Colonic mucosa (tissue), 4 donors: ENCODE measurements at regions not wholly inside any gene's neighbourhood (a gene's known extent, or its start where the extent isn't known, plus 50 kb on each side); places are given as distances from the start of the nearest gene placed in this dataset.
"Not testable (repeated sequence)": the region's sequence is repeated elsewhere in the genome, so short reads cannot be mapped to it uniquely, and the experiment has no call there.

ENCODE experiments used
- DNase-seq: peaks from one replicate; pipeline ENCODE4 v3.0.0-alpha.2; 2020
- H3K27ac ChIP-seq: fragments of 200-600 bp; one replicate; pipeline ENCODE4 v1.8.0; 2021
- H3K27me3 ChIP-seq: fragments of 200-600 bp; one replicate; pipeline ENCODE4 v1.8.0; 2021
- H3K36me3 ChIP-seq: fragments of 200-600 bp; one replicate; pipeline ENCODE4 v1.8.0; 2021
- H3K4me1 ChIP-seq: fragments of 200-600 bp; one replicate; pipeline ENCODE4 v1.8.0; 2021; ENCODE audit warnings: mild to moderate bottlenecking
- H3K4me3 ChIP-seq: fragments of 200-600 bp; one replicate; pipeline ENCODE4 v1.8.0; 2021
- H3K9ac ChIP-seq, 2 donors: one replicate each; pipeline ENCODE4 v1.7.0; 2013; ENCODE audit warnings: control low read depth in 2 of 2, low read depth in 2 of 2, low read length in 2 of 2
- H3K9me3 ChIP-seq: fragments of 200-600 bp; one replicate; pipeline ENCODE4 v1.8.0; 2021
- CTCF ChIP-seq: fragments of 200-600 bp; IDR thresholded peaks from one replicate; pipeline ENCODE4 v1.8.0; 2022; ENCODE audit warnings: antibody characterized with exemption, mild to moderate bottlenecking
- intact Hi-C: fragments of 100-400 bp; cut with DNase I; formaldehyde crosslinking; loops from one replicate; pipeline ENCODE4 v1.14.1; 2022
- donor health status: healthy.
- donor health status: DM: no; HTN: no; CAD: no.
- donor health status: DM: no; HTN: no; CAD: no.

- no peaks in the 10 kb centered on the region for H3K36me3 ChIP-seq
- no peak for TF ChIP-seq CTCF
- no peaks in the 10 kb centered on the region for H3K9me3 ChIP-seq
- no peak overlapping the region for H3K4me3 ChIP-seq
- no peaks in the 10 kb centered on the region for H3K4me1 ChIP-seq
- H3K27ac ChIP-seq: no peak overlapping the region
- H3K9ac ChIP-seq: no peak overlapping the region
- no peak for DNase-seq
- intact Hi-C loops: no loop called here
- H3K27me3 ChIP-seq: no peaks in the 10 kb centered on the region
Observed at GRCh38 chr6:51167468-51167867, 348.8 kb downstream of the TFAP2B start.

GRCh38 chr6:51182827-51183226 lies 364.2 kb downstream of the TFAP2B start:
- DNase-seq: no peak
- intact Hi-C loops: no loop called here

GRCh38 chr6:51184046-51184445 lies 365.4 kb downstream of the TFAP2B start:
- Histone ChIP-seq H3K36me3 (no peaks in the 10 kb centered on the region), H3K9me3 (no peaks in the 10 kb centered on the region), H3K9ac (no peak overlapping the region), H3K4me3 (no peak overlapping the region), H3K27ac (no peak overlapping the region), H3K4me1 (no peaks in the 10 kb centered on the region), H3K27me3 (no peaks in the 10 kb centered on the region)
- no peak for DNase-seq
- no peak for TF ChIP-seq CTCF
- intact Hi-C loops: no loop called here

More at GRCh38 chr6:51182827-51183226, 364.2 kb downstream of the TFAP2B start:
- Histone ChIP-seq H3K4me1 (no peaks in the 10 kb centered on the region), H3K9me3 (no peaks in the 10 kb centered on the region), H3K27me3 (no peaks in the 10 kb centered on the region), H3K9ac (no peak overlapping the region), H3K36me3 (no peaks in the 10 kb centered on the region), H3K27ac (no peak overlapping the region), H3K4me3 (no peak overlapping the region)
- no peak for TF ChIP-seq CTCF

GRCh38 chr6:51193163-51193562 lies 374.5 kb downstream of the TFAP2B start:
- H3K4me3 ChIP-seq, H3K9ac ChIP-seq, H3K27ac ChIP-seq, H3K36me3 ChIP-seq, H3K4me1 ChIP-seq, H3K27me3 ChIP-seq, intact Hi-C loops, H3K9me3 ChIP-seq: not testable (repeated sequence)
- peak; percentile 25 for DNase-seq

GRCh38 chr6:51199105-51199552 lies 380.5 kb downstream of the TFAP2B start:
- no peaks in the 10 kb centered on the region for H3K9me3 ChIP-seq
- no peaks in the 10 kb centered on the region for H3K36me3 ChIP-seq
- H3K27ac ChIP-seq: no peak overlapping the region
- no peak for DNase-seq
- TF ChIP-seq CTCF: no peak
- H3K27me3 ChIP-seq: no peaks in the 10 kb centered on the region
- H3K4me3 ChIP-seq: no peak overlapping the region
- intact Hi-C loops: no loop called here
- H3K4me1 ChIP-seq: no peaks in the 10 kb centered on the region
- no peak overlapping the region for H3K9ac ChIP-seq

- no peak for DNase-seq
- Histone ChIP-seq H3K9ac (no peak overlapping the region), H3K27me3 (no peaks in the 10 kb centered on the region), H3K4me1 (no peaks in the 10 kb centered on the region), H3K9me3 (no peaks in the 10 kb centered on the region), H3K27ac (no peak overlapping the region), H3K4me3 (no peak overlapping the region), H3K36me3 (no peaks in the 10 kb centered on the region)
- no peak for TF ChIP-seq CTCF
- intact Hi-C loops: no loop called here
Observed at GRCh38 chr6:51199733-51200260, 381.1 kb downstream of the TFAP2B start.
